Mononuclear cell (primary cell): ENCODE measurements at regions not wholly inside any gene's neighbourhood (a gene's known extent, or its start where the extent isn't known, plus 50 kb on each side); places are given as distances from the start of the nearest gene placed in this dataset.
"Not testable (repeated sequence)": the region's sequence is repeated elsewhere in the genome, so short reads cannot be mapped to it uniquely, and the experiment has no call there.

Source experiments
- H3K27me3 ChIP-seq: 2 replicates; pipeline ENCODE4 v1.6.0; 2011; ENCODE audit warnings: low read length, control low read depth; ENCODE audit not compliant: insufficient read depth
- H3K4me1 ChIP-seq: 2 replicates; pipeline ENCODE4 v1.5.1; 2011; ENCODE audit warnings: mild to moderate bottlenecking, low read length, control low read depth; ENCODE audit not compliant: insufficient read depth
- H3K4me3 ChIP-seq: 2 replicates; pipeline ENCODE4 v1.5.1; 2011; ENCODE audit warnings: mild to moderate bottlenecking, low read length, moderate library complexity
- H3K9me3 ChIP-seq: 2 replicates; pipeline ENCODE4 v1.5.1; 2011; ENCODE audit warnings: low read depth, mild to moderate bottlenecking, control low read depth, low read length

GRCh38 chr2:239654266-239654665, 253.4 kb upstream of the HDAC4 start:
- H3K4me3 ChIP-seq = no peak overlapping the region
- H3K9me3 ChIP-seq = no peaks in the 10 kb centered on the region
- H3K27me3 ChIP-seq = no peaks in the 10 kb centered on the region
- H3K4me1 ChIP-seq = peaks cover 7% of the 10 kb centered on the region

- Histone ChIP-seq H3K4me1 (peaks cover 11% of the 10 kb centered on the region), H3K4me3 (no peak overlapping the region)
Measured at GRCh38 chr2:239651859-239652258, 251.0 kb upstream of the HDAC4 start.

GRCh38 chr2:239650674-239651073, 249.9 kb upstream of the HDAC4 start:
- Histone ChIP-seq H3K27me3 (no peaks in the 10 kb centered on the region), H3K4me1 (peaks cover 4% of the 10 kb centered on the region), H3K9me3 (no peaks in the 10 kb centered on the region), H3K4me3 (no peak overlapping the region)

More at GRCh38 chr2:239651859-239652258, 251.0 kb upstream of the HDAC4 start:
- H3K27me3 ChIP-seq = no peaks in the 10 kb centered on the region
- H3K9me3 ChIP-seq = no peaks in the 10 kb centered on the region

GRCh38 chr2:239649309-239649708, 248.5 kb upstream of the HDAC4 start:
- no peaks in the 10 kb centered on the region for H3K9me3 ChIP-seq
- H3K4me3 ChIP-seq = no peak overlapping the region
- H3K4me1 ChIP-seq = peaks cover 4% of the 10 kb centered on the region
- H3K27me3 ChIP-seq = no peaks in the 10 kb centered on the region

- H3K4me1 ChIP-seq = peaks cover 4% of the 10 kb centered on the region
- no peaks in the 10 kb centered on the region for H3K9me3 ChIP-seq
- no peak overlapping the region for H3K4me3 ChIP-seq
Measured at GRCh38 chr2:239648607-239649006, 247.8 kb upstream of the HDAC4 start.

GRCh38 chr2:239647052-239647819, 246.4 kb upstream of the HDAC4 start:
- peaks cover 4% of the 10 kb centered on the region for H3K4me1 ChIP-seq
- H3K4me3 ChIP-seq = no peak overlapping the region
- H3K9me3 ChIP-seq = no peaks in the 10 kb centered on the region
- H3K27me3 ChIP-seq = no peaks in the 10 kb centered on the region

More at GRCh38 chr2:239648607-239649006, 247.8 kb upstream of the HDAC4 start:
- no peaks in the 10 kb centered on the region for H3K27me3 ChIP-seq

- Histone ChIP-seq H3K27me3 (no peaks in the 10 kb centered on the region), H3K4me3 (no peak overlapping the region), H3K9me3 (no peaks in the 10 kb centered on the region), H3K4me1 (peaks cover 4% of the 10 kb centered on the region)
Measured at GRCh38 chr2:239646184-239646583, 245.4 kb upstream of the HDAC4 start.

GRCh38 chr2:239644594-239644993, 243.8 kb upstream of the HDAC4 start:
- not testable (repeated sequence) for H3K27me3 ChIP-seq, H3K4me1 ChIP-seq, H3K9me3 ChIP-seq, H3K4me3 ChIP-seq

- Histone ChIP-seq H3K9me3 (no peaks in the 10 kb centered on the region), H3K4me1 (peaks cover 4% of the 10 kb centered on the region), H3K27me3 (no peaks in the 10 kb centered on the region), H3K4me3 (no peak overlapping the region)
Measured at GRCh38 chr2:239644011-239644410, 243.2 kb upstream of the HDAC4 start.

GRCh38 chr2:239642406-239643004, 241.7 kb upstream of the HDAC4 start:
- H3K27me3 ChIP-seq = no peaks in the 10 kb centered on the region
- peaks cover 4% of the 10 kb centered on the region for H3K4me1 ChIP-seq
- H3K4me3 ChIP-seq = no peak overlapping the region
- no peaks in the 10 kb centered on the region for H3K9me3 ChIP-seq

GRCh38 chr2:239641904-239642303, 241.1 kb upstream of the HDAC4 start:
- not testable (repeated sequence) for H3K4me1 ChIP-seq, H3K27me3 ChIP-seq, H3K9me3 ChIP-seq, H3K4me3 ChIP-seq

GRCh38 chr2:239640676-239641578, 240.1 kb upstream of the HDAC4 start:
- H3K4me3 ChIP-seq = no peak overlapping the region
- no peaks in the 10 kb centered on the region for H3K27me3 ChIP-seq
- no peaks in the 10 kb centered on the region for H3K9me3 ChIP-seq
- H3K4me1 ChIP-seq = no peaks in the 10 kb centered on the region

GRCh38 chr2:239640210-239640609, 239.4 kb upstream of the HDAC4 start:
- Histone ChIP-seq H3K27me3 (no peaks in the 10 kb centered on the region), H3K9me3 (no peaks in the 10 kb centered on the region), H3K4me3 (no peak overlapping the region), H3K4me1 (no peaks in the 10 kb centered on the region)

GRCh38 chr2:239639421-239640185, 238.8 kb upstream of the HDAC4 start:
- no peaks in the 10 kb centered on the region for H3K4me1 ChIP-seq
- no peak overlapping the region for H3K4me3 ChIP-seq
- H3K9me3 ChIP-seq = no peaks in the 10 kb centered on the region
- no peaks in the 10 kb centered on the region for H3K27me3 ChIP-seq
